Inflammatory macrophage treated with lipopolysaccharide for 4 hours (primary cell): ENCODE measurements at regions not wholly inside any gene's neighbourhood (a gene's known extent, or its start where the extent isn't known, plus 50 kb on each side); places are given as distances from the start of the nearest gene placed in this dataset.

Experiments
- DNase-seq: peaks from one replicate; pipeline ENCODE4 v3.0.0-alpha.2; 2020

DNA sequence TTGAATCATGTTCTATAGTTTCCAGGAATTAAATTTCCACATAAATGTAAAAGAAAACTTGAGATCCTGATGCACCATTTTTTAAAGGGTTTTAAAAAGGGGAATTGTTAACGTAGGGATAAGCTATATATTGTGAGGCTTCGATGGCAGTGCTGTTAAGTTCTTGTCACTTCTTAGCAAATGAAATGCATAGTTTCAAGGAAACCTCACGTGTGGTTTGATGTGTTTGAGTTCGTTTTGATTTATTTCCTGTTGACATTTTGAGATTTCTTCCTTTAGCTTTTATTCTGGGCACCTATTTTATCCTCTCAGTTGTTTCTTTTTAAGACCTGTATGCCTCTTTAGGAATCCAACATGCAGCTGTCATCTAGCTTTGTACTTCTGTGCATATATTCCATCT, 301.0 kb downstream of the DOCK8 start:
- no peak for DNase-seq

- DNase-seq: no peak
These were observed 303.3 kb downstream of the DOCK8 start for GRCh38 chr9:517993-518392.

GRCh38 chr9:518540-518939, 303.9 kb downstream of the DOCK8 start:
- no peak for DNase-seq

DNA sequence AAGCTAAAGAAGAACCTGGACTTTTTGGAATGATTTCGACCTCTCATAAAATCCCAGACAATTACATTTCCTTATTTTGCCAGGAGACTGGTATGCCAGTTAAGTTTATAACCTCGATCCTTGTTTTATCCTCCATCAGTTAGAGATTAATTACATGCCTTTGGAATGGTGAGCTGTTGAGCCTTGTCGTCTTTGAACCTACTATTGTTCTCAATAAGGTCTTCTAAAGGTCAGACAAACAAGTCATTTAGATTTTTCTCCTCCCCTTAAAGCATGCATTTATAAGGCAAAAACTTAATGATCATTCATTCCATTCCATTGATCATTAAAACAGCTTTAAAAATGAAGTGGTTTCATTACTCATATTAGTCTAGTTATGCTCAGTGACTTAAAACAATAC, 304.9 kb downstream of the DOCK8 start:
- no peak for DNase-seq

DNA sequence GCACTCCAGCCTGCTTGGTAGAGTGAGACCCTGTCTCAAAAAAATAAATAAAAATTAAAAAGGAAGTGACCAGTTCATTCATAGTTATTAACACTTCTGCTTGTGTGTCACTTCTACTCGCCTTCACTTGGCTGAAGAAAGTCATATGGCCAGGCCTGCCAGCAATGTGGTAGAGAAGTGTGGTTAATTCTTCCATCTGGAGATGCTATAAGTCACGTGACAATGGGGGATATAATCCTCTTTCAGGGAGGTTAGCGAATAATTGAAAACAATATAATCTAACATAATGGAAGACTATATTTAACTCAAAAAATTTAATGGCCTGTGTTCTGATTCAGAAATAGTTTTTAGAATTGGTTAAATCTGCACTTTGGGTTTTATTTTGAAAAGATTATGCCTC, 305.6 kb downstream of the DOCK8 start:
- no peak for DNase-seq

DNA sequence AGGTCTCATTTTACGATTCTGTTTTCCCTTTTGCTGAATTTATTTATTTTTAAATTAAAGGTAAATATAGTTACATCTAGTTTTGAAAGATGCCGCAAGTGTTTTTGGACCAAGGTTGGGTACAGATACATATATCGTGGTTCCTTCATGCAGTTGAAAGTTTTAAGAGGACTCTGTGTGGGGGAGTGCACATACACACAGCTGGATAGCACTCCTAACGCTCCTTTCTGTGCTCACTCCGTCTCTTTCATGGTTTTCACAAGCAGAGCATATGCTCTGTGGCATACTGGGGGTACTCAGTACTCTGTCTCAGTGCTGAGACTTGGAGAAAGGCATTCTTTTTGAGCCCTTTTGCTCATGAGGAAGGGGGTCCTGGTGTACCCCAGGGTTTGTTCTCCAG, 307.5 kb downstream of the DOCK8 start:
- DNase-seq: no peak

DNA sequence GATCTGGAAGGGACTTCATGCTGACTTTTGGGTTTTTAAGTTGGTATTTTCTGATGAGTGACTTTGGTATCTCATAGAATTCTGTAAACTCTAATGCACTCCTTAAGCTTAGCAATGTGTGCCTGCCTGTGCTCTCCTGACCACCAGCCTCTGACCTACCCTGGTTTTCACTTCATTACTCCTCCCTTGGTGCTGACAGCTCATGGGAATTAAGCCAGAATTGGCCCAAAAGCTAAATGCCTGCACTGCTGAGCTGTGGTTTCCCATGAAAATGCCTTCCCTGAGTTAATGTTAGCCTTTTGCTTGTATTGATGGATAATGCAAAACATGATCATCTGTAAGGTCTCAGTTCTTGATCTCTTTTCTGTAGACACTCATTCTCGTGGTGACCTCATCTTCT, 308.0 kb downstream of the DOCK8 start:
- no peak for DNase-seq

- DNase-seq: no peak
These were observed 308.8 kb downstream of the DOCK8 start for GRCh38 chr9:523444-523843.

- DNase-seq: no peak
These were observed 309.3 kb downstream of the DOCK8 start for GRCh38 chr9:524008-524407.

DNA sequence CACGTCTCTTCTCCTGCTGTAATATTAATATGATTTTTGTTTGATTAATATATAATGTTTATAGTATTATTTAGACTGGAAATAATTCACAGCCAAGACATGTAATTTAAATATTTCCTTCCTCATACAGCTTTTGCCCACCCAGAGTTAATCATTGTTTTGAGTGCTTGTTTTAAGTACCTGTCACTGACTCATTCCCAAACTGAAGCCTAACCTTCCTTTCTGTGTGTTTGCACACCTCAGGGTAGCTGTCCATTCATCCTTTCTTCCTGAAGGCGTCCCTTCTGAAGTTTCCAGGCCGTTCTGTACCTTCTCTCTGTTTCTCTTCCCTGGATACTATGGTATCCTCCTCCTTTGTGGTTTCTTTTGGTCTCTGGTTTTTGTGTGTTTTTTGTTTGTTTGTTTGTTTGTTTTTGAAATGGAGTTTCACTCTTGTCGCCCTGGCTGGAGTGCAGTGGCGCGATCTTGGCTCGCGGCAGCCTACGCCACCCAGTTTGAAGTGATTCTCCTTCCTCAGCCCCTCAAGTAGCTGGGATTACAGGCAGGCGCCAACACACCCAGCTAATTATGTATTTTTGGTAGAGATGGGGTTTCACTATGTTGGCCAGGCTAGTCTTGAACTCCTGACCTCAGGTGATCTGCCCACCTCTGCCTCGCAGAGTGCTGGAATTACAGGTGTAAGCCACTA, 312.4 kb downstream of the DOCK8 start:
- no peak for DNase-seq

GRCh38 chr9:529731-530130, 311.8 kb upstream of the DMRT1 start:
- no peak for DNase-seq

- DNase-seq: no peak
These were observed 310.8 kb upstream of the DMRT1 start for GRCh38 chr9:530681-531080.

DNA sequence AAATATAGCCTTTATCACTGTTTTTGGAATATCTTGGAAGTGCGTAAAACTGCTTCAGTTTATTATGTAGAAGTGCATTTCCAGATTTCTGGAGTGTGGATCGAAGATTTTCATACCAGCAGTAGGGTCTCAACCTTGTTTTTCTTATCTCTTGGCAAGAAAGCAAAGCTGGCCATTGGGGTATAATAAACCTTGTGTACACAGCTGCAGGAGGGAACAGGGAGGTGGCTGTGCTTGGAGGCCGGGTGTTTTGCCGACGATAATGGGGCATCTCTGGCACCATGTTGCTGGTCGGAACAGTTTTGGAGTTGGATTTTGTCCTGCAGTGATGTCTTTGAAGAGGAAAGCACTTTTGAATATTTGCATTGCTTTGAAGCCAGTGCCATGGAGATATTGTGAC, 308.8 kb upstream of the DMRT1 start:
- no peak for DNase-seq

DNA sequence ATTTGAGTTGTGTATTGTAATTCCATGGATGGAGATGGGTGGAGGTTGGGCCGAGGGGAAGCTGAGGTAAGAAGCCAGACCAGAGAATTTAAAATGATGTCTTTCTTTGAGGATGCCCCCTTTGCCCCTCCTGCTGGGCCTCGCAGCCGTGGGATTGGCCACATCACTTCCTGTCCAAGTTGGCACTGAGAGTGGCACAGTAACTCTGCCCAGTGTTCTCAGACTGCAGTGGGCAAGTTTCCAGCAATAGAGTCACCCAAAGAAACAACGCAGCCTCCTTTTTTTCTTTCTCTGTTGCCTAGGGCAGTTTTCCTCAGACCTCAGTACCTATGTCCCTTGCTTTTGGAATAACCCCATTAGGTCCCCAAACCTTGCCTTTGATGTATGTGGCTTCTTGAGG, 306.6 kb upstream of the DMRT1 start:
- no peak for DNase-seq

GRCh38 chr9:535356-535755, 306.1 kb upstream of the DMRT1 start:
- DNase-seq: no peak

- DNase-seq: no peak
These were observed 304.6 kb upstream of the DMRT1 start for GRCh38 chr9:536597-537511.

GRCh38 chr9:543478-543877, 298.0 kb upstream of the DMRT1 start:
- DNase-seq: no peak

- no peak for DNase-seq
These were observed 296.0 kb upstream of the DMRT1 start for GRCh38 chr9:545480-545879.

DNA sequence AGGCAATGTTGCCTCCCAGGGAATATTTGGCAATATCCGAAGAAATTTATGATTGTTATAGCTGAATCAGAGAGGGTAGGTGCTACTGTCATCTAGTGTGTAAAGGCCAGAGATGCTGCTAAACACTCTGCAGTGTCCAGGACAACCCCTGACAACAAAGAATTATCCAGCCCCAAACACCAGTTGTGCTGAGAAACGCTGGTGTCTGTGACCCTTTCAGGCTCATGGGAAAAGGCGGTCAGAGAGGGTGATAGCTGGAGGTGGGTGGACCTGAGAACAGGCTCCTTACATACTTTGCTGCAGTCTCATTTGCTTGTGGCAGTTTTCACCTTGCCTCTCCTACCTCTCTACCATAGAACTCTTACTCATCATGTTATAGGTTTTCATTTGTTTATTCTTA, 295.3 kb upstream of the DMRT1 start:
- DNase-seq: no peak

- DNase-seq: no peak
These were observed 294.7 kb upstream of the DMRT1 start for GRCh38 chr9:546797-547223.

DNA sequence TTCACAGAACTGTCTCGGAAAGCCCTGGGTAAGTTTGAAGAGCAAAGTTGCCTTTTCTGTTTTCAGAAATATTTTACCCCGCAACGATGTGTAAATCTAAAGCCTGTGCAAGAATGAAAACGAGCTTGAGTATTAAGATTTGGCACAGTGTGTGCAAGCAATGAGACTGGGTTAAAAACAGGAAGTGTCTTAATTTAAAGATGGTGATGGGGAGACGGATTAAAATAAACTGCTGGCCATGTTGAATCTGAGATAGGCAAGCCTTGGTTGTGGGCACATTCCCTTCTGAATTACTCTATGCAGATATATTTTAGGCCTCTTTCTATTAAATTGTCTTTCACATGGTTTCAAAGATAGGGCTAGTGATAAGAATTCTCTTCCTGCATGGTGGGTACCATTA, 294.2 kb upstream of the DMRT1 start:
- no peak for DNase-seq

DNA sequence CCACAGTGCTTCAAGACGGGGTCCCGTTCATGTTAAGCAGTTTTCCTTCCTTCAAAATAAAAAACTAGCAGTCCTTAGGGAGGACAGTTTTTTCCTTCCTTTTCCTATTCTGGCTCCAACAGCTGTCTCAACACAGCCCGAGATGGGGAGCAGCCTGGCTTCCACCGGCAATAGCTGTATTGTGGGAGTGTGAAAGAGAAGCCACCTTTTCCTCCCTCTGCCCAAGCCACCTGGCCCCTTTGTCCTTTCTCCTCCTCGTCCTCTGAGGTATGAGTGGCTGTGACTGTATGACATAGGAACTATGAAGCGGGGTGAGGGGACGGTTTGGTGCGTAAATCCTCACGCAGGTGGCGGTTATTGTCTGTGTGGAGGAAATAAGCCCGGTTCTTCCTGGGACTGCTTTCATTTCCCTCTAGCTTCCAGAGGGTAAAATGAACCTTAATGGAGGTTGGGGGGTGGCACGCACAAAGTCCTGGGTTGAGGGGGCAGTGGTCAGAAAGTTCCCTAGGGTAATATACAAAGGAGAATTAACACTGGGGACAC, 292.0 kb upstream of the DMRT1 start:
- no peak for DNase-seq

GRCh38 chr9:550333-550732, 291.2 kb upstream of the DMRT1 start:
- no peak for DNase-seq
